ENCODE measurements at regions not wholly inside any gene's neighbourhood (a gene's known extent, or its start where the extent isn't known, plus 50 kb on each side); places are given as distances from the start of the nearest gene placed in this dataset.

- H3K9me3 ChIP-seq = no peaks in the 10 kb centered on the region
- H3K36me3 ChIP-seq = no peaks in the 10 kb centered on the region
- no peak overlapping the region for H3K27ac ChIP-seq
- in situ Hi-C loops (cut with MboI; ENCODE audit: low sequenced_read_pairs in 4 of 4) (no loop called here), intact Hi-C loops (cut with DNase I; ENCODE audit: low total_unique reads) (no loop called here)
- H3K4me3 ChIP-seq = no peak overlapping the region
- H3K4me1 ChIP-seq = no peaks in the 10 kb centered on the region
- DNase-seq (no peak), ATAC-seq (no peak)
- no peaks in the 10 kb centered on the region for H3K27me3 ChIP-seq
- TF ChIP-seq POLR2A (IDR thresholded peaks at IDR 0.05) (no peak), CTCF (IDR thresholded peaks at IDR 0.05 in 4 of 5, conservative IDR thresholded peaks at IDR 0.05 in 1 of 5) (no peak)
Measured at GRCh38 chr12:23290627-23291330, 658.7 kb downstream of the SOX5 start.

GRCh38 chr12:23303220-23303619, 646.2 kb downstream of the SOX5 start:
- ATAC-seq = no peak
- Histone ChIP-seq H3K27ac (no peak overlapping the region), H3K4me1 (no peaks in the 10 kb centered on the region), H3K36me3 (no peaks in the 10 kb centered on the region), H3K27me3 (no peaks in the 10 kb centered on the region), H3K9me3 (no peaks in the 10 kb centered on the region), H3K4me3 (no peak overlapping the region)
- in situ Hi-C loops (cut with MboI; ENCODE audit: low sequenced_read_pairs in 4 of 4) = no loop called here
- TF ChIP-seq CTCF (IDR thresholded peaks at IDR 0.05 in 4 of 5, conservative IDR thresholded peaks at IDR 0.05 in 1 of 5) (no peak), POLR2A (IDR thresholded peaks at IDR 0.05) (no peak)
- DNase-seq = no peak
- intact Hi-C loops (cut with DNase I; ENCODE audit: low total_unique reads) = no loop called here

GRCh38 chr12:23303821-23304220, 645.6 kb downstream of the SOX5 start:
- no peak overlapping the region for H3K27ac ChIP-seq
- no peak overlapping the region for H3K4me3 ChIP-seq
- DNase-seq = no peak
- TF ChIP-seq POLR2A (IDR thresholded peaks at IDR 0.05) = no peak
- no peak for TF ChIP-seq CTCF (IDR thresholded peaks at IDR 0.05 in 4 of 5, conservative IDR thresholded peaks at IDR 0.05 in 1 of 5)
- ATAC-seq = no peak
- H3K27me3 ChIP-seq = no peaks in the 10 kb centered on the region
- no peaks in the 10 kb centered on the region for H3K36me3 ChIP-seq
- in situ Hi-C loops (cut with MboI; ENCODE audit: low sequenced_read_pairs in 4 of 4) (no loop called here), intact Hi-C loops (cut with DNase I; ENCODE audit: low total_unique reads) (no loop called here)
- no peaks in the 10 kb centered on the region for H3K9me3 ChIP-seq
- H3K4me1 ChIP-seq = no peaks in the 10 kb centered on the region

- DNase-seq (no peak), ATAC-seq (no peak)
- no peaks in the 10 kb centered on the region for H3K36me3 ChIP-seq
- H3K27me3 ChIP-seq = no peaks in the 10 kb centered on the region
- no peak overlapping the region for H3K27ac ChIP-seq
- H3K9me3 ChIP-seq = no peaks in the 10 kb centered on the region
- H3K4me1 ChIP-seq = no peaks in the 10 kb centered on the region
- H3K4me3 ChIP-seq = no peak overlapping the region
- intact Hi-C loops (cut with DNase I; ENCODE audit: low total_unique reads) (no loop called here), in situ Hi-C loops (cut with MboI; ENCODE audit: low sequenced_read_pairs in 4 of 4) (no loop called here)
- TF ChIP-seq CTCF (IDR thresholded peaks at IDR 0.05 in 4 of 5, conservative IDR thresholded peaks at IDR 0.05 in 1 of 5) (no peak), POLR2A (IDR thresholded peaks at IDR 0.05) (no peak)
Measured at GRCh38 chr12:23333938-23334337, 615.5 kb downstream of the SOX5 start.

GRCh38 chr12:23335593-23335992, 613.9 kb downstream of the SOX5 start:
- H3K27me3 ChIP-seq = no peaks in the 10 kb centered on the region
- no peaks in the 10 kb centered on the region for H3K9me3 ChIP-seq
- TF ChIP-seq POLR2A (IDR thresholded peaks at IDR 0.05) (no peak), CTCF (IDR thresholded peaks at IDR 0.05 in 4 of 5, conservative IDR thresholded peaks at IDR 0.05 in 1 of 5) (no peak)
- DNase-seq (no peak), ATAC-seq (no peak)
- H3K4me1 ChIP-seq = no peaks in the 10 kb centered on the region
- no peaks in the 10 kb centered on the region for H3K36me3 ChIP-seq
- no peak overlapping the region for H3K27ac ChIP-seq
- H3K4me3 ChIP-seq = no peak overlapping the region
- intact Hi-C loops (cut with DNase I; ENCODE audit: low total_unique reads) = no loop called here
- in situ Hi-C loops (cut with MboI; ENCODE audit: low sequenced_read_pairs in 4 of 4) = no loop called here

Data from gastrocnemius medialis (tissue), 4 donors.